Astrocyte (in vitro differentiated cells and primary cell): ENCODE measurements at regions not wholly inside any gene's neighbourhood (a gene's known extent, or its start where the extent isn't known, plus 50 kb on each side); places are given as distances from the start of the nearest gene placed in this dataset.

Experiments used
- DNase-seq: peaks from one replicate; pipeline ENCODE4 v3.0.0-alpha.2; 2010; ENCODE audit warnings: low read depth
- FAIRE-seq: peaks from 2 replicates; lab custom pipeline; 2011; peaks lifted over from hg19 to GRCh38; lab: Jason Lieb, UNC
- H2AFZ ChIP-seq: 2 replicates; pipeline ENCODE4 v1.6.0; 2012; ENCODE audit warnings: low read depth, low read length, inconsistent platforms
- H3K27ac ChIP-seq: 2 replicates; pipeline ENCODE4 v1.5.1; 2011; ENCODE audit warnings: low read depth, low read length, inconsistent platforms
- H3K27me3 ChIP-seq: 2 replicates; pipeline ENCODE4 v1.6.0; 2011; ENCODE audit warnings: low read length, inconsistent platforms; ENCODE audit not compliant: insufficient read depth
- H3K36me3 ChIP-seq: 2 replicates; pipeline ENCODE4 v1.5.1; 2011; ENCODE audit warnings: low read length, inconsistent platforms; ENCODE audit not compliant: insufficient read depth
- H3K4me1 ChIP-seq: 2 replicates; pipeline ENCODE4 v1.5.1; 2011; ENCODE audit warnings: low read length, inconsistent platforms; ENCODE audit not compliant: insufficient read depth
- H3K4me2 ChIP-seq: 2 replicates; pipeline ENCODE4 v1.6.0; 2012; ENCODE audit warnings: low read length, inconsistent platforms
- H3K4me3 ChIP-seq: 2 replicates; pipeline ENCODE4 v1.5.1; 2011; ENCODE audit warnings: low read depth, mild to moderate bottlenecking, low read length, inconsistent platforms; ENCODE audit not compliant: insufficient read depth
- H3K79me2 ChIP-seq: 2 replicates; pipeline ENCODE4 v1.6.0; 2012; ENCODE audit warnings: mild to moderate bottlenecking, low read length, inconsistent platforms; ENCODE audit not compliant: insufficient read depth
- H3K9ac ChIP-seq: 2 replicates; pipeline ENCODE4 v1.6.0; 2012; ENCODE audit warnings: mild to moderate bottlenecking, low read length, inconsistent platforms
- H3K9me3 ChIP-seq: 2 replicates; pipeline ENCODE4 v1.5.1; 2012; ENCODE audit warnings: low read depth, mild to moderate bottlenecking, low read length, inconsistent platforms; ENCODE audit not compliant: insufficient read depth
- H4K20me1 ChIP-seq: 2 replicates; pipeline ENCODE4 v1.6.0; 2012; ENCODE audit warnings: low read length, inconsistent platforms; ENCODE audit not compliant: insufficient read depth
- H3K27ac Mint-ChIP-seq: one replicate; pipeline ENCODE4 v1.8.0; 2021; ENCODE audit warnings: mild to moderate bottlenecking, mixed read lengths; ENCODE audit not compliant: unreplicated experiment
- H3K27me3 Mint-ChIP-seq: one replicate; pipeline ENCODE4 v1.8.0; 2021; ENCODE audit warnings: low read depth, mixed read lengths; ENCODE audit not compliant: unreplicated experiment
- H3K36me3 Mint-ChIP-seq: one replicate; pipeline ENCODE4 v1.8.0; 2021; ENCODE audit warnings: low read depth, mixed read lengths; ENCODE audit not compliant: unreplicated experiment
- H3K4me1 Mint-ChIP-seq: one replicate; pipeline ENCODE4 v1.8.0; 2021; ENCODE audit warnings: low read depth, mixed read lengths; ENCODE audit not compliant: unreplicated experiment
- H3K4me3 Mint-ChIP-seq: one replicate; pipeline ENCODE4 v1.8.0; 2021; ENCODE audit warnings: mild to moderate bottlenecking, moderate library complexity, mixed read lengths; ENCODE audit not compliant: unreplicated experiment
- H3K9me3 Mint-ChIP-seq: one replicate; pipeline ENCODE4 v1.8.0; 2021; ENCODE audit warnings: mild to moderate bottlenecking, mixed read lengths; ENCODE audit not compliant: unreplicated experiment
- CTCF ChIP-seq: IDR thresholded peaks from 2 replicates; pipeline ENCODE4 v1.5.1; 2011; ENCODE audit warnings: low read depth, mild to moderate bottlenecking, inconsistent platforms, low read length, moderate library complexity; ENCODE audit not compliant: insufficient read depth
- EZH2 ChIP-seq: IDR thresholded peaks from 2 replicates; pipeline ENCODE4 v1.6.1; 2012; ENCODE audit warnings: mild to moderate bottlenecking, low read length, inconsistent platforms; ENCODE audit not compliant: insufficient read depth

DNA sequence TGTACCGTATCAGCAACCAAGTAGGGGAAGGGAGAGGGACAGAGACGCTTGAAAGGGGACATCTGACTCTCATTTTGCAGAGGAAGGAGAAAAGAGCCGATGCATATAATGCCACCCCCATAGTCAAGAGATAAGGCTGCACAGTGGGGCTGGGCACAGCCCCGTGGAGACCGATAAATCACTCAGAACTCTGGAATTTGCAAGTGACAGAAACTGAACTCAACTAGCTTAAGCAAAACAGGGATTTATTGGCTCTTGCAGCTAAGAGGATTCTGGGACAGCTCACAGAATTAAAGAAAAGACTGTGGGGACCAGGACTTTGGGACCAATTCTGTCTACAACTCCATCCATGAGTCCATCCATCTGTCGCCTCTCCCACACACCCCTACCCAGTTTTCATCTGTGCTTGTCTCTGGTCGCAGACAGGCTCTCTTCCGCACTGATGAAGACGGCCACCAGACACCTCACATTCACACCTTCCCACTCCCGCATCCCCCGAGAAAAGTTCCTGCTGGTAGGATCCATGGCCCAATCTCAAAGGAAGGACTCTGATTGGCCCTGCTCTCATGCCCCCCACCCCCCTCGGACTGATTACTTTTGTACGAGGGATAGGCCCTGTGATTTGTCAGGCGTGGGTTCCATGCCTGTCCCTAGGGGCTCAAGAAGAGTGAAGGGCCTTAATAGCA, 105.9 kb upstream of the RPL38 start:
- FAIRE-seq (no peak), DNase-seq (no peak)
- H3K4me1 Mint-ChIP-seq, result no peaks in the 10 kb centered on the region
- no peak for TF ChIP-seq CTCF
- TF ChIP-seq EZH2, result no peak
- no peak overlapping the region for H3K27ac Mint-ChIP-seq
- Histone ChIP-seq H2AFZ (no peak overlapping the region), H4K20me1 (no peaks in the 10 kb centered on the region), H3K79me2 (no peaks in the 10 kb centered on the region), H3K4me3 (no peak overlapping the region), H3K9ac (no peak overlapping the region), H3K27me3 (no peaks in the 10 kb centered on the region), H3K4me1 (no peaks in the 10 kb centered on the region), H3K9me3 (peaks cover 5% of the 10 kb centered on the region), H3K27ac (no peak overlapping the region), H3K36me3 (no peaks in the 10 kb centered on the region), H3K4me2 (no peak overlapping the region)
- H3K27me3 Mint-ChIP-seq, result peaks cover 25% of the 10 kb centered on the region
- H3K36me3 Mint-ChIP-seq, result no peaks in the 10 kb centered on the region
- H3K4me3 Mint-ChIP-seq, result no peak overlapping the region
- no peaks in the 10 kb centered on the region for H3K9me3 Mint-ChIP-seq

GRCh38 chr17:74098136-74099024, 105.1 kb upstream of the RPL38 start:
- Mint-ChIP-seq H3K4me1 (no peaks in the 10 kb centered on the region), H3K36me3 (no peaks in the 10 kb centered on the region), H3K9me3 (no peaks in the 10 kb centered on the region), H3K4me3 (no peak overlapping the region), H3K27me3 (peaks cover 23% of the 10 kb centered on the region), H3K27ac (no peak overlapping the region)
- no peak for DNase-seq
- no peak overlapping the region for H2AFZ ChIP-seq
- TF ChIP-seq EZH2 (no peak), CTCF (no peak)
- H3K36me3 ChIP-seq, result no peaks in the 10 kb centered on the region
- H3K27ac ChIP-seq, result no peak overlapping the region
- H3K4me3 ChIP-seq, result no peak overlapping the region
- no peak overlapping the region for H3K9ac ChIP-seq
- no peaks in the 10 kb centered on the region for H3K4me1 ChIP-seq
- no peaks in the 10 kb centered on the region for H4K20me1 ChIP-seq
- no peaks in the 10 kb centered on the region for H3K79me2 ChIP-seq
- no peaks in the 10 kb centered on the region for H3K27me3 ChIP-seq
- H3K4me2 ChIP-seq, result no peak overlapping the region
- no peak for FAIRE-seq
- H3K9me3 ChIP-seq, result peaks cover 5% of the 10 kb centered on the region
